ENCODE measurements at regions not wholly inside any gene's neighbourhood (a gene's known extent, or its start where the extent isn't known, plus 50 kb on each side); places are given as distances from the start of the nearest gene placed in this dataset.
A peak's percentile ranks its signal among the peaks of the same experiment; 100 is the strongest.

GRCh38 chr9:88725300-88726019 lies 190.5 kb downstream of the NXNL2 start:
- DNase-seq (ENCODE audit: low spot score) (no peak), ATAC-seq (peak; percentile 60)
- Mint-ChIP-seq H3K9me3 (peaks cover 9% of the 10 kb centered on the region), H3K4me3 (no peak overlapping the region), H3K27ac (no peak overlapping the region), H3K36me3 (no peaks in the 10 kb centered on the region), H3K4me1 (peaks cover 26% of the 10 kb centered on the region), H3K27me3 (ENCODE audit: low read depth) (no peaks in the 10 kb centered on the region; the same call in 1 of the 2 replicates)
- ChIA-PET CTCF (no interaction called here), POLR2A (interaction anchor here (0.7 kb wide), 1 partner anchor 85 kb away, joined by 16 read pairs; no protein-coding TSS in a partner anchor)
- no peak for TF ChIP-seq ZNF317 (CRISPR knock-in tag; IDR thresholded peaks at IDR 0.05; ENCODE audit: borderline replicate concordance, low read depth)
- no peak for TF ChIP-seq SOX15 (CRISPR knock-in tag; IDR thresholded peaks at IDR 0.05)
- TF ChIP-seq ATF1 (CRISPR knock-in tag; IDR thresholded peaks at IDR 0.05): no peak
- no peak for TF ChIP-seq NFATC4 (CRISPR knock-in tag; IDR thresholded peaks at IDR 0.05)

- TF ChIP-seq, protein P1, sequence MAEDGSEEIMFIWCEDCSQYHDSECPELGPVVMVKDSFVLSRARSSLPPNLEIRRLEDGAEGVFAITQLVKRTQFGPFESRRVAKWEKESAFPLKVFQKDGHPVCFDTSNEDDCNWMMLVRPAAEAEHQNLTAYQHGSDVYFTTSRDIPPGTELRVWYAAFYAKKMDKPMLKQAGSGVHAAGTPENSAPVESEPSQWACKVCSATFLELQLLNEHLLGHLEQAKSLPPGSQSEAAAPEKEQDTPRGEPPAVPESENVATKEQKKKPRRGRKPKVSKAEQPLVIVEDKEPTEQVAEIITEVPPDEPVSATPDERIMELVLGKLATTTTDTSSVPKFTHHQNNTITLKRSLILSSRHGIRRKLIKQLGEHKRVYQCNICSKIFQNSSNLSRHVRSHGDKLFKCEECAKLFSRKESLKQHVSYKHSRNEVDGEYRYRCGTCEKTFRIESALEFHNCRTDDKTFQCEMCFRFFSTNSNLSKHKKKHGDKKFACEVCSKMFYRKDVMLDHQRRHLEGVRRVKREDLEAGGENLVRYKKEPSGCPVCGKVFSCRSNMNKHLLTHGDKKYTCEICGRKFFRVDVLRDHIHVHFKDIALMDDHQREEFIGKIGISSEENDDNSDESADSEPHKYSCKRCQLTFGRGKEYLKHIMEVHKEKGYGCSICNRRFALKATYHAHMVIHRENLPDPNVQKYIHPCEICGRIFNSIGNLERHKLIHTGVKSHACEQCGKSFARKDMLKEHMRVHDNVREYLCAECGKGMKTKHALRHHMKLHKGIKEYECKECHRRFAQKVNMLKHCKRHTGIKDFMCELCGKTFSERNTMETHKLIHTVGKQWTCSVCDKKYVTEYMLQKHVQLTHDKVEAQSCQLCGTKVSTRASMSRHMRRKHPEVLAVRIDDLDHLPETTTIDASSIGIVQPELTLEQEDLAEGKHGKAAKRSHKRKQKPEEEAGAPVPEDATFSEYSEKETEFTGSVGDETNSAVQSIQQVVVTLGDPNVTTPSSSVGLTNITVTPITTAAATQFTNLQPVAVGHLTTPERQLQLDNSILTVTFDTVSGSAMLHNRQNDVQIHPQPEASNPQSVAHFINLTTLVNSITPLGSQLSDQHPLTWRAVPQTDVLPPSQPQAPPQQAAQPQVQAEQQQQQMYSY (CRISPR knock-in tag; IDR thresholded peaks at IDR 0.05): no peak
- TF ChIP-seq, protein P2, sequence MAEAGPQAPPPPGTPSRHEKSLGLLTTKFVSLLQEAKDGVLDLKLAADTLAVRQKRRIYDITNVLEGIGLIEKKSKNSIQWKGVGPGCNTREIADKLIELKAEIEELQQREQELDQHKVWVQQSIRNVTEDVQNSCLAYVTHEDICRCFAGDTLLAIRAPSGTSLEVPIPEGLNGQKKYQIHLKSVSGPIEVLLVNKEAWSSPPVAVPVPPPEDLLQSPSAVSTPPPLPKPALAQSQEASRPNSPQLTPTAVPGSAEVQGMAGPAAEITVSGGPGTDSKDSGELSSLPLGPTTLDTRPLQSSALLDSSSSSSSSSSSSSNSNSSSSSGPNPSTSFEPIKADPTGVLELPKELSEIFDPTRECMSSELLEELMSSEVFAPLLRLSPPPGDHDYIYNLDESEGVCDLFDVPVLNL (CRISPR knock-in tag; IDR thresholded peaks at IDR 0.05; ENCODE audit: borderline replicate concordance, low read depth): no peak
- no peak for TF ChIP-seq NFE2L1 (CRISPR knock-in tag; IDR thresholded peaks at IDR 0.05)
- no peak for TF ChIP-seq MXD4 (CRISPR knock-in tag; IDR thresholded peaks at IDR 0.05; ENCODE audit: borderline replicate concordance)
- TF ChIP-seq FOXJ3 (CRISPR knock-in tag; IDR thresholded peaks at IDR 0.05; ENCODE audit: borderline replicate concordance): no peak
- no peak for TF ChIP-seq JUN (CRISPR knock-in tag; IDR thresholded peaks at IDR 0.05)
- TF ChIP-seq, protein P3, sequence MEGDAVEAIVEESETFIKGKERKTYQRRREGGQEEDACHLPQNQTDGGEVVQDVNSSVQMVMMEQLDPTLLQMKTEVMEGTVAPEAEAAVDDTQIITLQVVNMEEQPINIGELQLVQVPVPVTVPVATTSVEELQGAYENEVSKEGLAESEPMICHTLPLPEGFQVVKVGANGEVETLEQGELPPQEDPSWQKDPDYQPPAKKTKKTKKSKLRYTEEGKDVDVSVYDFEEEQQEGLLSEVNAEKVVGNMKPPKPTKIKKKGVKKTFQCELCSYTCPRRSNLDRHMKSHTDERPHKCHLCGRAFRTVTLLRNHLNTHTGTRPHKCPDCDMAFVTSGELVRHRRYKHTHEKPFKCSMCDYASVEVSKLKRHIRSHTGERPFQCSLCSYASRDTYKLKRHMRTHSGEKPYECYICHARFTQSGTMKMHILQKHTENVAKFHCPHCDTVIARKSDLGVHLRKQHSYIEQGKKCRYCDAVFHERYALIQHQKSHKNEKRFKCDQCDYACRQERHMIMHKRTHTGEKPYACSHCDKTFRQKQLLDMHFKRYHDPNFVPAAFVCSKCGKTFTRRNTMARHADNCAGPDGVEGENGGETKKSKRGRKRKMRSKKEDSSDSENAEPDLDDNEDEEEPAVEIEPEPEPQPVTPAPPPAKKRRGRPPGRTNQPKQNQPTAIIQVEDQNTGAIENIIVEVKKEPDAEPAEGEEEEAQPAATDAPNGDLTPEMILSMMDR (IDR thresholded peaks at IDR 0.05): no peak
- no peak for TF ChIP-seq ZNF138 (CRISPR knock-in tag; conservative IDR thresholded peaks at IDR 0.05)
- no peak for TF ChIP-seq MYBL2 (CRISPR knock-in tag; IDR thresholded peaks at IDR 0.05)
- TF ChIP-seq STAT6 (CRISPR knock-in tag; conservative IDR thresholded peaks at IDR 0.05; ENCODE audit: low read depth): no peak
- TF ChIP-seq, protein P4, sequence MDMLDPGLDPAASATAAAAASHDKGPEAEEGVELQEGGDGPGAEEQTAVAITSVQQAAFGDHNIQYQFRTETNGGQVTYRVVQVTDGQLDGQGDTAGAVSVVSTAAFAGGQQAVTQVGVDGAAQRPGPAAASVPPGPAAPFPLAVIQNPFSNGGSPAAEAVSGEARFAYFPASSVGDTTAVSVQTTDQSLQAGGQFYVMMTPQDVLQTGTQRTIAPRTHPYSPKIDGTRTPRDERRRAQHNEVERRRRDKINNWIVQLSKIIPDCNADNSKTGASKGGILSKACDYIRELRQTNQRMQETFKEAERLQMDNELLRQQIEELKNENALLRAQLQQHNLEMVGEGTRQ (CRISPR knock-in tag; IDR thresholded peaks at IDR 0.05): no peak
- H3K4me3 Mint-ChIP-seq: no peak overlapping the region
- ChIA-PET POLR2A (no interaction called here), CTCF (no interaction called here)
- H3K27me3 Mint-ChIP-seq (ENCODE audit: low read depth): no peaks in the 10 kb centered on the region; the same call in 1 of the 2 replicates
- peaks cover 16% of the 10 kb centered on the region for H3K9me3 Mint-ChIP-seq
- DNase-seq (ENCODE audit: low spot score) (no peak), ATAC-seq (no peak)
- H3K27ac Mint-ChIP-seq: no peak overlapping the region
- H3K4me1 Mint-ChIP-seq: peaks cover 26% of the 10 kb centered on the region
- no peaks in the 10 kb centered on the region for H3K36me3 Mint-ChIP-seq
Observed at GRCh38 chr9:88726803-88727202, 191.8 kb downstream of the NXNL2 start.

All from WTC11 (cell line).